GM21367 (cell line): ENCODE measurements at regions not wholly inside any gene's neighbourhood (a gene's known extent, or its start where the extent isn't known, plus 50 kb on each side); places are given as distances from the start of the nearest gene placed in this dataset.

ENCODE experiments used
- ATAC-seq: cut with Tn5 transposase; IDR thresholded peaks from one replicate; pipeline ENCODE4 v1.9.1; 2021; ENCODE audit not compliant: unreplicated experiment

DNA sequence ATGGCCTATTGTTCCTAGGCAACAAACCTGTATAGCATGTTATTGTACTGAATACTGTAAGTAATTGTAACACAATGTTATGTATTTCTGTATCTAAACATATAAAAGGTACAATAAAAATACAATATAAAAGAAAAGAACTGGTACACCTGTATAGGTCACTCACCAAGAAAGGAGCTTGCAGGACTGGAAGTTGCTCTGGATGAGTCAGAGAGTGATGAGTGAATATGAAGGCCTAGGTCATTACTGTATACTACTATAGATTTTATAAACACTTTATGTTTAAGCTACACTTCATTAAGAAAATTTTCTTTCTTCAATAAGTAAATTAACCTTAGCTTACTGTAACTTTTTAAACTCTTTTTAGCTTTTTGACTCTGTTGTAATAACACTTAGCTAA, 559.9 kb downstream of the PLPP3 start:
- no peak for ATAC-seq

GRCh38 chr1:56017336-56017735, 562.0 kb downstream of the PLPP3 start:
- no peak for ATAC-seq

DNA sequence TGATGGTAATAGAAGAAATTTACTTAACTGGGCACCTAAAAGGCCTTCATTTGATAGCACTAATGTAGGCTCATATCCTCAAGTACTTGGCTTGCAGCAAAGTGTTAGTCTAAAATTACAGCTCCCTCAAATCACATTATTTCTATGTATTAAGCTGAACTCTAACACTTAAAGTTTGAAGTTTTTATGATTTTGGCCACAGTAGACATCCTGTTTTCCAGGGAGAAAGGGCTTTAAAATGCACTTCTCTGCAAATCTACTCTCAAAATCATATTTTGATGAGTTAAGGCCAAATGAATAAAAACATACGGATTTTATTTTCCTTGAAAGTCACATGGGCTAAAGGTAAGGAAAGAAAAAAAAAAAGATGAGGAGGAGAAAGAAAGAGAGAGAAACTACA, 575.5 kb downstream of the PLPP3 start:
- no peak for ATAC-seq

DNA sequence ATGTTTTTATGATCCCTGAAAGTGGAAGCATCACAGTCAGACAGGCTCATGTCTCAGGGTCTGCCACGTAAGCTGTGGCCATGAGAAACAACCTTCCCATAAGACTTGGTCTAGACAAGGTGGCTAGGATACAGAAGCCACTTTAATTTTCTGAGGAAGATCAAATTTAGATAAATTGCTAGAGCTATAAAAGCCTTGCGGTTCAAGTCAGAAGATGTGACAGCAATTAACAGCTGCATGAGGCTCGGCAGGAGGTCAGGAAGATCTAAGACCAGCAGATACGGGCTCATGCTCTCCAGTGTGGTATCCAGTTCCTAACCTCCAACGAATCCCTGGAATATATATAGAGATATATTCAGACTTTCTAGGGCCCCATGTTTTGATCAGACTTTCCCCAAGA, 577.1 kb downstream of the PLPP3 start:
- no peak for ATAC-seq

DNA sequence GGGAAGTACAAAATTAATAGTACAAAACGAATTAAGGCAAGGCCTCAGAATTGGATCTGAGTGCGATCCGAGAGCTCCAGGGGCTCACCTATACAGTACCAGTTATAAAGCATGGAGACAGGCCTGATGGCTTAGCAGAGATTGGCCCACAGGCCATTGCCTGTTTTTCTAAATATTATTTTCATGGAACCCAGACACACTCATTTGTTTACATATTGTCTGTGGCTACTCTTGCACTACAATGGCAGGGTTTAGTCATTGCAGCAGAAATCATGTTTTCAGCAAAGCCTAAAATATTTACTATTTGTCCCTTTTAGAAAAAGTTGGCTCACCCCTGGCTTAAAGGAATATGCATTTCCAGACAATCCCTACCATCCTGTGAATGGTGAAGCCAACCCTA, 578.9 kb downstream of the PLPP3 start:
- no peak for ATAC-seq

GRCh38 chr1:55997536-55997935, 581.8 kb downstream of the PLPP3 start:
- no peak for ATAC-seq

GRCh38 chr1:55993646-55994318, 585.6 kb downstream of the PLPP3 start:
- ATAC-seq = no peak

GRCh38 chr1:55990007-55990406, 589.4 kb downstream of the PLPP3 start:
- no peak for ATAC-seq

- no peak for ATAC-seq
Measured at GRCh38 chr1:55988963-55989452, 590.4 kb downstream of the PLPP3 start.

DNA sequence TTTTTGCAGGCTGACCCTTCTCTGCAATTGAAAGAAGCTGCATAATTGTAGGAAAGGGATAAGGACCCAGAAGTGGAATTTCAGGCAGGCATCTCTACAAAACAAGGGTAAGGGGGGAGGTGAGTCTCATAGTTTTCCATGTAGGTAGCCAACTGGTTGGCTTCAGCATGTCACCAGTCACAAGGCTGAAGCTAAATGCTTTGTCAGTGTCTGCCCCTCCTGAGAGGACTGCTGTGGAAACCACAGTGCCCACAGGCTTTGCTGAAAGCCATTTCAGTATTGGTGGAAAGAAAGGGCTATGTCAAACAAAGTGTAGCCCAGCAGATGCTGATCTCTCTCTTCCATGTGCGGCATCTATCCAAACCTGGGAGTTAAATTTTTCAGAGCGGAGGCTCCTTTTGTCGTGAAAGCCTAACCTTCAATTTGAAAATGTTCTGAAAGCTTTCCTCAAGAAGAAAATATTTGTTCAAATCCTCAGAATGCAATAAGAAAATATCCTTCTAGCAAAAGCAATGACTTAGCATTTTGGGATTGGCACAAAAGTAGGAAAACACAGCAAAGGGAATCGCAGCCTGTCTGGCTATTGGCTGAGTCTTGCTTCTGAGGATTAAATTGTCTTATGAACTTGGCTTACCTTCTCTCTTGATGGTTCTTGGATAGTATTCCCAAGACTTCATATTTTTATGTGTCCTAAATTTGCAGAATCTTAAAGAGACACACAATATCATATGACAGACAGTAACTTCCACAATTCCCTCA, 591.7 kb downstream of the PLPP3 start:
- ATAC-seq = no peak

GRCh38 chr1:55986003-55986402, 593.4 kb downstream of the PLPP3 start:
- no peak for ATAC-seq

GRCh38 chr1:55981010-55981650, 598.2 kb downstream of the PLPP3 start:
- no peak for ATAC-seq

- ATAC-seq = no peak
Measured at GRCh38 chr1:55980582-55980981, 598.8 kb downstream of the PLPP3 start.

DNA sequence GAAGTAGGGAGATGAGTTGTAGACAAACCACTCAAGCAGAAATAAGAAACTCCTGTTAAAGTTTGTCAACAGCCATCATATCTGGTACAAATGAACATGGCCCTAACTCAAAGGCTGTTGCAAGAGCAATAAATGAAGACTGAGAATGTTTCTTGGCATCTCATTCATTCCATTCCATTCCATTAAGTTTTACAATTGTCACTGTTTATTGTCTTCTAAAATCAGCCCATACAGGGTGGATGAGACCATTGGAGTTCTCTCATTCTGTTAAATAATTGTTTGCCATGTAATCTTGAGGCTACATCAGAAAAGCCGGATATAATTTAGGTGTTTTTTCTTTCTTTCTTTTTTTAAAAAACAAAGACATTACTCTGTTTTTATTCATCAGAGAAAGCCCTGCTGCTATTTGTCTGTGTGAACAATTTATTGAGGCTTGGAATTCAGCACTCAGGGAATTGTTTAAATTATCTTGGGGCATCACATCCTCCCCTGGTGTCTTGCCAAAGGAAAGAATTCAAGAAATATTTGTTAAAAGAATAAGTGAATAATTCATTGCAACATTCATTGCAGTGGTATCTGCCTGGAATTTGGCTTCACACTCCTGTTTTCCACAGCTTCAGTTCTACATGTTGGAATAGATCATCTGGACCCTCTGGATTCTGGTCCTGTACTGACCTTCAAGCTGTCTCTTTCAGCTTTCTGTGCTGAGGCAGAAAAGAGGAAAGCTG, 604.5 kb downstream of the PLPP3 start:
- no peak for ATAC-seq

GRCh38 chr1:55970526-55971110, 608.7 kb downstream of the PLPP3 start:
- no peak for ATAC-seq

DNA sequence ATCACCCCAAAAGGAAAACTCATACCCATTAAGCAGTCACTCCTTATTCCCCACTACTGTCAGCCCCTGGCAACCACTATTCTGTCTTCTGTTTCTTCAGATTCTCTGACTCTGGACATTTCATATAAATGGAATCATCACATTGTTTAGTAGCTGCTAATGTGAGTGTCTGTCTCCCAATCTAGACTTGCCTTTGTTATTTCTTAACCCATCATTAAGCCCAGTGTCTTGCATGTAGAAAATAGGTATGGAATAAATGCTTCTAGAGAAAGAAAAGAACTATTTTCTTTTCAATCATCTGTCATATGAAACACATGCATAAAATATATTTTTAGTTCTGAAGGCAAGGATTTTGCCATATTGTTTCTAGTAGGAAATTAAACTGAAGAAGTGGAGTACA, 610.0 kb downstream of the PLPP3 start:
- ATAC-seq = no peak

DNA sequence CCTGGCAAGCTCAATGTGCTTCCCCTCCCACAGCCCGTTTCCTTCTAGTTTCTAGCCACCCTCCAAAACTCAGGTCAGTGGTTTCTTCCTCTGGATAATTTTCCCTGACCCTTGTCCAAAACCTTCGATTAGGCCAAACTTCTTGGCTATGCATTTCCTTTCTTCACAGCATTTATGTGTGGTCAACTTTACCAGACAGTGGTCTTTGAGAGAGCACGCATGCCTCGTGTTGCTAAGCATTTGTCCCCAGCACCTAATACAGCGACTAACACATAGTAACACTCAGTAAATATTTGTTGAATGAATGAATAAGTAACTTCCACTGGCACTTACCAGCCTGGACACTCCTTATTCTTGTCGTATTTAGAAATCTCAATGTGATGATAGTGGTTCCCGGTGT, 610.7 kb downstream of the PLPP3 start:
- no peak for ATAC-seq

DNA sequence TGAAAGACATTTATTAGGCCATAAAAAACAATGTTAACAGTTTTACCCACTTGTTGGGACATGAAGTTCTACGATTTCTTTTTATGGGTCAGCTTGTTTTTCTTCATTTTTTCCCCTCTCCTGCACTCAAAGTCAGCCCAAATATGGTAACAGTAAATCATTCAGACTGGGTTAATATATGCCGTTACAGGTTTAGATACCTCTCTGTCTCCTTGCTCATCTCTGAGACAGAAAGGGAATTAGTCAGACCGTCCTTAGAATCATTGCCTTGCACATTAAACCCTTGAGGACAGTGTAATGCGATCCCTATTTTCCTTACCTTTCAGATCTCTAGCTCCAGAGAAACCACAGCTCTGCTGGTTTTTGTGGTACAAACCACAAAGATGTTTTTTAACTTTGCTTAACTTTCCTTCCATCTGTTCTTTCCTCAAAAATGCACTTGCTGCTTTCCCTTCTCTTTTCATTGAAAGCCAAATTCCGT, 613.3 kb downstream of the PLPP3 start:
- ATAC-seq = no peak

DNA sequence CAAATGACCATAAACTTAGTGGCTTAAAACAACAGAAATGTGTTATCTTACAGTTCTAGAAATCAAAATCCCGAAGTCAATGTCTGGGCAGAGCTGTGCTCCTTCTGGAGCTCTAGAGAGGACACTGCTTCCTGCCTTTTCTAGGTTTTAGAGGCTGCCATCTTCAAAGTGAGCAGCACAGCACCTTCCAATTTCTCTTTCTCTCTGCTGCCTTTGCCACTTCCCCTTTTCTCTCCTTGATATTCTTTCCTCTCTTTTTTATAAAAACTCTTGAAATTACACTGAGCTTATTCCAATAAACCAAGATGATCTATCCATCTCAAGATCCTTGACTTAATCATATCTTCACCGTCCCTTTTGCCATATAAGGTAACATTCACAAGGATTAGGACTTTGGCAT, 616.9 kb downstream of the PLPP3 start:
- no peak for ATAC-seq

GRCh38 chr1:55959136-55959548, 620.2 kb downstream of the PLPP3 start:
- no peak for ATAC-seq

GRCh38 chr1:55958498-55958897, 620.9 kb downstream of the PLPP3 start:
- no peak for ATAC-seq
